Fibroblast of lung (primary cell): ENCODE measurements at regions not wholly inside any gene's neighbourhood (a gene's known extent, or its start where the extent isn't known, plus 50 kb on each side); places are given as distances from the start of the nearest gene placed in this dataset.

Experiments used
- EZH2 ChIP-seq: IDR thresholded peaks from 2 replicates; pipeline ENCODE4 v1.5.1; 2012; ENCODE audit warnings: low read length, control low read depth, mild to moderate bottlenecking; ENCODE audit errors: missing control alignments
- TF ChIP-seq, protein P1 (sequence below), 2 donors: IDR thresholded peaks in 1 of 2; conservative IDR thresholded peaks in 1 of 2; 1 replicate in 1 of 2; 2 replicates in 1 of 2; pipeline ENCODE4 v1.5.1; 2011 to 2012; ENCODE audit warnings: low read length in 2 of 2, control low read depth in 1 of 2, inconsistent platforms in 1 of 2, low read depth in 1 of 2, mild to moderate bottlenecking in 1 of 2

DNA sequence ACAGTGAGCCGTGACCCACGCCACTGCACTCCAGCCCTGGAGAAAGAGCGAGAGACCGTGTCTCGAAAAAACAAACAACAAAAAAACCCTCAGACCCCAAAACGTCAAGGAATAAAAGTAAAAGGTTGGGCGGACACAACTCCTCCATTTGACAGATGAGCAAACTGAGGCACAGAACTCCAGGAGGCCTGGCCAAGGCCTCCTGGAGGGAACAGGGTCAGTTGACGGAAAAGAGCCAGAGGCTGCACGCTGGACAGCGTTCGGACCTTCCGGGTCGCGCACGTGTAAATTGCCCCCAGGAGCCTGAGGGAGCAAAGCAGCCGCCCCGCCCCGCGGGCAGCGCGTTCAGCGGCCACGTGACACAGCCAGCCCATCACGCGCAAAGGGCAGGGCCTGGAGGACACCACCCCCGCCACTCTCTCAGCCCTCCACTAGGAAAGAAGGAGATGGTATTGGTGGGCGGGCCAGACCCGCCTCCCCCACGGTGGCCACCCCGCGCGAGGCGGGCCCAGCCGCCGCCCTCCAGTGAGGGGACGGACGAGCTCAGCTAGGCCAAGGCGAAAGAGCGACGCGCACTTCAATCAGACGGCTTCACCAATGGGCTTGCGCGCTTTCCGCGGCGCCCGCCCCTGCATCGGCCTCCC, 81.5 kb downstream of the PTPDC1 start:
- no peak for TF ChIP-seq EZH2
- TF ChIP-seq, protein P1, sequence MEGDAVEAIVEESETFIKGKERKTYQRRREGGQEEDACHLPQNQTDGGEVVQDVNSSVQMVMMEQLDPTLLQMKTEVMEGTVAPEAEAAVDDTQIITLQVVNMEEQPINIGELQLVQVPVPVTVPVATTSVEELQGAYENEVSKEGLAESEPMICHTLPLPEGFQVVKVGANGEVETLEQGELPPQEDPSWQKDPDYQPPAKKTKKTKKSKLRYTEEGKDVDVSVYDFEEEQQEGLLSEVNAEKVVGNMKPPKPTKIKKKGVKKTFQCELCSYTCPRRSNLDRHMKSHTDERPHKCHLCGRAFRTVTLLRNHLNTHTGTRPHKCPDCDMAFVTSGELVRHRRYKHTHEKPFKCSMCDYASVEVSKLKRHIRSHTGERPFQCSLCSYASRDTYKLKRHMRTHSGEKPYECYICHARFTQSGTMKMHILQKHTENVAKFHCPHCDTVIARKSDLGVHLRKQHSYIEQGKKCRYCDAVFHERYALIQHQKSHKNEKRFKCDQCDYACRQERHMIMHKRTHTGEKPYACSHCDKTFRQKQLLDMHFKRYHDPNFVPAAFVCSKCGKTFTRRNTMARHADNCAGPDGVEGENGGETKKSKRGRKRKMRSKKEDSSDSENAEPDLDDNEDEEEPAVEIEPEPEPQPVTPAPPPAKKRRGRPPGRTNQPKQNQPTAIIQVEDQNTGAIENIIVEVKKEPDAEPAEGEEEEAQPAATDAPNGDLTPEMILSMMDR (conservative IDR thresholded peaks at IDR 0.05 in 1 of 2, IDR thresholded peaks at IDR 0.05 in 1 of 2; ENCODE audit: low read depth in 1 of 2, low read length in 2 of 2) = no peak
